ENCODE measurements at regions not wholly inside any gene's neighbourhood (a gene's known extent, or its start where the extent isn't known, plus 50 kb on each side); places are given as distances from the start of the nearest gene placed in this dataset.

- no peak for DNase-seq
Observed at GRCh38 chrX:39592776-39593175, 505.0 kb downstream of the BCOR start.

- no peak for DNase-seq
Observed at GRCh38 chrX:39595977-39596376, 501.8 kb downstream of the BCOR start.

DNA sequence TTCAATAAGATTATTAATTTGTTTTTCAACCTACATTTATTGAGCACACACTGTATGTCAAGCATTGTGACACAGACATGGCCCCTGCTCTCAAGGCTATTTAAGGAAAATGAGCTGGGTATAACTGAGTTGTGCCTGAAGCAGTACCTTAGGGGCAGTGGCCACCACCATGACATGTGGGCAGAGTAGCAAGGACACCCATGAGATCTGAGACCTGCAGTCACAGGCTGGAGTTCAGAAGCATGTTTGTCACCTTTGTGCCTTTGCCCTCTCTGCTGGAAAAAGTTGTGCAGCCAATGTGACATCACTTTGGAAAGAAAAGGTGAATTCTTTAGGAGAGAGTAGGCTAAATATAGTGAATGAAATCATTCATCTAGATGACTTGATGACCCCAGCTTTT is 501.3 kb downstream of the BCOR start:
- no peak for DNase-seq

DNA sequence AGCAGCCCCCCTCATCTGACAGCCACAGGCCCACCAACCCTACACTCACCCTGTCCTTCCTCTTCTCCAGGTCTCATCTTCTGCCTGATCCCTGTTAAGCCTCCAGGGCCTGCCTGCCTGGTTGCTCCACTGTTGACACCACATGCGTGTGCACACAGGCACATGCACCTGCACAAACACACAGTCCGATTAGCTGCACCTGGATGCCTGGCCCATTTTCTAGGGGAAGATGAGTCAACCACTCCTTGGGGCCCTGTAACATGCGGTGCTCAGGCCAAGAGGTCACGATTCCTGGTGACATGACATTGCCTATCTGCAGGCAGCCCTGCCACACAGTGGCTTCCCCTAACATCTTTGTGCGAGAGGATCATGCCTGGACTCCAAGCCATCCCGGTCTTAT is 498.4 kb downstream of the BCOR start:
- DNase-seq = no peak

GRCh38 chrX:39600222-39600621 is 497.5 kb downstream of the BCOR start:
- DNase-seq = no peak

- DNase-seq = no peak
Observed at GRCh38 chrX:39601231-39602177, 496.3 kb downstream of the BCOR start.

DNA sequence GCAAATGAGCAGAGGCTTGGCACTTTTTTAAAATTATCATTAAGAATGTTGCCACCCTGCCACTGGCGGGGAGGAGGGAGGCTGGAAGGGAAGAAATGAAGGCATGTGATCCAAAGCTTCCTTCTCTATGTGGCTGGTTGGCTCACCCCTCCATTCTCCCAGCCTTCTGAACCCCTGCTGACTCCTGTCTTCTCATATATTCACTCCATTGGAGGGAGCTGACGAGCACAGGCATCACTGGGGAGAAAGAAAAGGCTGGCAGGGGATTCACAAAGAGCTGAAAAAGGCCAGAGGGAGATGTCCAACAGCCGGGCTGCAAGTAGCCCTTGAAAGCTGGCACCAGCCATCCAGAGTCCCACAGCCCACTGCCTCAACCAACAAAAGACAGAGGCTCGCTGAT is 495.6 kb downstream of the BCOR start:
- DNase-seq = peak in 4 of 51 donors; percentile 0 to 15 (median 0)

- DNase-seq = peak in 2 of 51 donors; percentile 0 to 13
Observed at GRCh38 chrX:39603230-39603629, 494.5 kb downstream of the BCOR start.

- DNase-seq = no peak
Observed at GRCh38 chrX:39605183-39605582, 492.6 kb downstream of the BCOR start.

DNA sequence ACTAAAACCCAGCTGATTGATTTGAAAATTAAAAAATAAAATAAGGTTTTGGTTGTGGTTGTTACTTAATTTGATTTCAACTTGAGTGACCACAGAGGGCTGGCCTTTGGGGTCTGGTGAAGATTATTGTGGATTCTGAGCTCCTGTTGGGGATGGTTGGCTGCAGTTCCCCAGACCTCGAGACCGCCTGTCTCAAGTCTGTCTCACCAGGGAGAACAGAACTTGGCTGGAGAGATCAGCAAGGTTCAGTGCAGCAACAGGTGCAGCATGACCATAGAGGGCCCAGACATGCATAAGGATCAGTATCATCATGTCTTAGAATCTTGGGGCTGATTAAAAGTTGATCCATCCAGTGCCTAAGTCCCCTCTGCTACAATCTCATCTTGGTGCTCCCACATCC is 491.9 kb downstream of the BCOR start:
- DNase-seq = no peak

DNA sequence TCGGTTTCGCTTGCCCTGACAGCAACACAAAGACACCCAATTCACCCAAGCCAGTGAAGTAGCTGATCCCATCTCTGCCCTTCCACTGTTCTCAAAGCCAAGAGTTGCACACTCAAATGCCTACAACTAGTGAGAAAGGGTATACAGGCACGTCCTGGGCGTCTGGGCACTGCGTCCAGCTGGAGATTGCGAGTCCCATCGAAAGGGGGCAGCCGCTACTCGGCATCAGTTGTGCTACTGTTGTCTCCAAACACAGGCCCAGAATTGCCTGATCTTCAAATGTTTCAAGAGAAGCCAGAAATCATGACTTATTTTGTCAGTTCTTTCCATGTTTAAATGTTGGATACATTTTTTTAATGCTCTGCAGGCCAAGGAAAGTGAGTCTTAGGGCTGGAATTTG is 487.8 kb downstream of the BCOR start:
- peak in 9 of 51 donors; percentile 0 to 26 (median 4) for DNase-seq

- DNase-seq = no peak
Observed at GRCh38 chrX:39611468-39611867, 486.3 kb downstream of the BCOR start.

GRCh38 chrX:39613482-39613995 is 484.2 kb downstream of the BCOR start:
- DNase-seq = peak in 6 of 51 donors; percentile 0 to 12 (median 1)

DNA sequence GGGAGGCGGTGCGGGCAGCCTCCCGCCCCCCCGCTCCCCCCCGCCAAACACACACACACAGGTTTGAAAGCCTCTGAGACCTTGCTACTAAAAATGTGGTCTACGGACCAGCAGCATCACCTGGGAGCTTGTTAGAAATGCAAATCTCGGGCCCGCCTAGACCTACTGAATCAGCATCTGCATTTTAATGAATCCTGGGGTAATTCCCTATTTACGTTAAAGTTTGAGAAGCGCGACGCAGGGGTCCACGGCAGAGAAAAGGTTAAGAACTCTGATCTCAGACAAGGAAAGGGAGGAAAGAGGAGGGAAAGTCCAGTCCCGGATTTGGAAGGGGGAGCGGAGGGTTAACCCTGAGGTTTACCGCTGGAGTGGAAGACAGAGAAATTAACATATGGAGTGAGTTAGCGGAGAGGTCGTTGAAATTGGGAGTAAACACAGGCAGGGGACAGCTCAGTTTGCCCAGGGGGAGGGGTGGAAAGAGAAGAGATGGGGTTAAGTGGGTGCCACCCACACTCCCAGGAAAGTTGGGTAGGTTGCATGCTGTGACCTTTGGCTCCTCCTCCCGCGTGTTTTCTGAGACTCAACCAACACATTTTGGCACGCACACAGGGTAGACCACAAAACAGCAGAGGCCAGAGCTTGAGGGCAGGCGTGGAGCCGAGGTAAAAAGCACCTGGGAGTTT is 483.6 kb downstream of the BCOR start:
- no peak for DNase-seq

- no peak for DNase-seq
Observed at GRCh38 chrX:39614680-39614998, 483.1 kb downstream of the BCOR start.

DNA sequence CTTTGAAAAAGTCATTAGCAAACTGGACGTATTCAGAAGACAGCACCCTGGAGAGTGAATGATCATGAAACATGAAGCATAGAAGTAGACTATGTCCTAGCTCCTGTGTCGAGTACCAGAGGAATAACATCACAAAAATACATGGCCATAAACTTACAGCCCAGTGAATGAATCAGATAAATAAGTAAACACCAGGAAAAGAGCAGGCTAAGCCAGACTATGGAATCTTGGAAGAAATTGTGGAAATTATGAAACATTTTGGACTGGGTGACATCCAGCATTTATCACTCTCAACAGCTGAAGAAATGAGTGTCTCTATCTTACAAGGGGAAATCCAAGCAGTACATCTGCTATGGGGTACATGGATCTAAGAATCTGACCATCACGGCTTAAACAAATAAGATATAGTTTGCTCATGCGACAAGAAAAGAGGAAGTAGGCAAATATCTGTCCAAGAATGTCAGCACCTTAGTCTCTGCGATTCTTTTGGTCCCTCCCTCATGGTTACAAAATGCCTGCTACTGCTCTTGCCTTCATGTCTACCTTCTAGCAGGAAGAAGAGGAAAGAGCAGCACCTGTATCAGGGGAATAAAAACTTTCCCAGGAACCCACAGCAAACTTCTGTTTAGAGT is 481.5 kb downstream of the BCOR start:
- no peak for DNase-seq

GRCh38 chrX:39616731-39617130 is 481.0 kb downstream of the BCOR start:
- DNase-seq = no peak

DNA sequence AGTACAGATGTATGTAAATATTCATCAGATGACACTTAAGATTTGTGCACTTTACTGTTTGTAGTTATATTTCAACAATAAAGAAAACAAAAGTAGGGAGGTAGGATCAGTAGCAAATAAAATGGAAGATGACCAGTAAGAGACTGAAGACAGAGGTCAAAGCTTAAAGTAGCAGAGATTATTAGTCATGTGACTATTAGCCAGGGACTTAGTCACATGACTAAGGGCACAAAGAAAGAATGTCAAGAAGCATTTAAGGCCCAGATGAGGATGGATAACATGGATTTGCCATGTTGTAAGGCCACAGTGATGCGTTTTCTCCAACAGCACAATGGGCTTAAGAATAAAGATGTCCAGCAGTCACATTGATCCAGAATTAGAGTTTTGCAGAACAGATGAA is 479.6 kb downstream of the BCOR start:
- no peak for DNase-seq

DNA sequence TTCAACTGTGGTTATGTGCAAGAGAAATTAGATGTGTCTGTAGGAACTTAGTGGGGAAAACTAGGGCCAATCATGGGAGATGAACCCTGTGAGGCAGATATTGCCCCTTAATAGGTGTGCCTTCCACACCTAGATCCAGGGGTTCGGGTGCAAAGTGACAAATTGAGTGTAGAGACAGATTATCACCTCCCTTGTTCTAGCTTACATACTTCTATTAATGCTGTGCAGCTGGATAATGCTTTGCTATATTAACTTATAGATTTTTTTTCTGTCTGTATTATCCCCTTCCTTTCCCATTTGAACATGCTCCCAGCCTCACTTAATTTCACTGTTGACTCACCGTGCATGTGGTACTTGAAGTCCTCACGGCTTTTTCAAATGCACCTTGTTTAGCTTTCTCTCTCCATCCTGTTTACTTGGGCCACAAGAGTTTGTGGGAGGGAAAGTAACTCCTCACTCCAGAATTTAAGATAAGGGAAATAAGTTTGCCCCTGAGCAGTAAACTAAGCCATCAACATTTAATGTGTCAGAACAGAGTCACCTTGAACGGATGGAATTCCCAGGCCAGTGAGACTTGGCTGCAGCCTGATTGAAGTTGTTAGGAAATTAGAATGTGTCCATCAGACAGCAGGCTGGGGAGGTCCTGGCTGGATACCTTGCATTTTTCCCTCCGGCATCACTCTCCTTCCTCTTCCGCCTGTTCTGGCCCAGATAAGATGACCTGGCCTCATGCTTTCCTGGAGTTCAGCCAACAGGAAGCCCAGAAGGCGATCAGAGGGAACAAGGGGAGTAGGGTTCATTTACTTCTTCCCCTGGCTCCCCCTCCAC is 478.4 kb downstream of the BCOR start:
- DNase-seq = no peak

GRCh38 chrX:39624166-39624565 is 473.6 kb downstream of the BCOR start:
- DNase-seq = no peak

- DNase-seq = no peak
Observed at GRCh38 chrX:39625810-39626209, 471.9 kb downstream of the BCOR start.
